GM23338 (cell line): ENCODE measurements at regions not wholly inside any gene's neighbourhood (a gene's known extent, or its start where the extent isn't known, plus 50 kb on each side); places are given as distances from the start of the nearest gene placed in this dataset.

Experiments
- CREB1 ChIP-seq: fragments of 250-450 bp; sonication (Bioruptor Pico); IDR thresholded peaks from 2 replicates; pipeline ENCODE4 v1.5.0; 2020; ENCODE audit warnings: low read depth, mild to moderate bottlenecking, moderate library complexity
- CTCF ChIP-seq, 2 experiments: fragments of 200-600 bp in 1 of 2; sonication (generic) in 1 of 2; conservative IDR thresholded peaks; 2 replicates each; pipeline versions ENCODE4 v1.5.1 to v1.6.1; 2016 to 2017; ENCODE audit warnings: antibody characterized with exemption in 2 of 2, low read depth in 2 of 2, mild to moderate bottlenecking in 2 of 2, moderate library complexity in 1 of 2
- EZH2 ChIP-seq: fragments of 200-600 bp; sonication (generic); IDR thresholded peaks from one replicate; pipeline ENCODE4 v1.8.0; 2017; ENCODE audit warnings: antibody characterized with exemption, mild to moderate bottlenecking, low read depth; ENCODE audit not compliant: unreplicated experiment
- JUNB ChIP-seq: IDR thresholded peaks from one replicate; pipeline ENCODE4 v1.6.1; 2016; ENCODE audit warnings: antibody characterized with exemption; ENCODE audit not compliant: unreplicated experiment
- POLR2AphosphoS5 ChIP-seq: IDR thresholded peaks from 2 replicates; pipeline ENCODE4 v1.6.1; 2016; ENCODE audit warnings: antibody characterized with exemption, low read depth
- REST ChIP-seq: IDR thresholded peaks from one replicate; pipeline ENCODE4 v1.6.1; 2018; ENCODE audit warnings: antibody characterized with exemption; ENCODE audit not compliant: unreplicated experiment
- ZNF114 ChIP-seq: fragments of 250-450 bp; sonication (Bioruptor Pico); IDR thresholded peaks from 2 replicates; pipeline ENCODE4 v1.5.0; 2020; ENCODE audit warnings: mild to moderate bottlenecking, moderate library complexity

GRCh38 chr9:115615000-115615401 lies 497.0 kb upstream of the TNC start:
- TF ChIP-seq CTCF (conservative IDR thresholded peaks at IDR 0.05; ENCODE audit: low read depth in 2 of 2) (no peak), POLR2AphosphoS5 (no peak), CREB1 (CRISPR knock-in tag) (no peak), ZNF114 (CRISPR knock-in tag) (no peak), EZH2 (no peak), REST (no peak), JUNB (no peak)
